AML-193 (cell line): ENCODE measurements at regions not wholly inside any gene's neighbourhood (a gene's known extent, or its start where the extent isn't known, plus 50 kb on each side); places are given as distances from the start of the nearest gene placed in this dataset.

Experiments used
- DNase-seq, 2 experiments: peaks; one replicate each; lab custom pipeline; 2025; lab: John Stamatoyannopoulos, UW

DNA sequence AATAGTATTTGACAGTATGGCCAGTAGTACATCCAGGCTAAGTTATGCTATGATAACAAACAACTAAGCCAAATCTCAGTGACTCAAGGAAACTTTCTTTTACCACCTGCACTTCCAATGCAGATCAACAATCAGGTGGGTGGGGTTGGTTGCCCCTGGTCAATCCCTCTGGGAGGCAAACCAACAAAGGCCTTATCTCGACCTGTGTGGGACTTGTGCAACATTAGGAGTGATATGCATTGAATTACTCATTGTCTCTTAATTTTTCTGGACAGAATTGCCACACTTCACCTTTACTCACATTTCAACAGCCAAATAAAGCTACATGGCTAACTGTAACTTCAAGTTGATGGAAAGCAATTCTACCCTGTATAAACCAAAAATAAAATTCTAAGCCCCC is 1049.3 kb upstream of the CDH2 start:
- no peak for DNase-seq

DNA sequence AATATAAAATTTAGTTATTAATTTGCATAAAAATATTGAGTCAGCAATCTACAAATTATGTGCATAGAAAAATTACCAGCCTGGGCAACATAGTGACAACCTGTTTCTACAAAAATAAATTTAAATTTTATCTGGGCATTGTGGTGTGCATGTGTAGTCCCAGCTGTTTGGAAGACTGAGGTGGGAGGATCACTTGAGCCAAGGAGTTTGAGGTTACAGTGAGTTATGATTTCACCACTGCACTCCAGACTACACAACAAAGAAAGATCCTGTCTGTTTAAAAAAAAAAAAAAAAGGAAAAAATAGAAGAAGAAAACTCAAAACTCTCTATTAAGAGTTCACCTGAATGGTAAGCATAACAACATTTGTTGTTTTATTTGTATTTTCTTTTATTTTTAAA is 1048.4 kb upstream of the CDH2 start:
- no peak for DNase-seq

DNA sequence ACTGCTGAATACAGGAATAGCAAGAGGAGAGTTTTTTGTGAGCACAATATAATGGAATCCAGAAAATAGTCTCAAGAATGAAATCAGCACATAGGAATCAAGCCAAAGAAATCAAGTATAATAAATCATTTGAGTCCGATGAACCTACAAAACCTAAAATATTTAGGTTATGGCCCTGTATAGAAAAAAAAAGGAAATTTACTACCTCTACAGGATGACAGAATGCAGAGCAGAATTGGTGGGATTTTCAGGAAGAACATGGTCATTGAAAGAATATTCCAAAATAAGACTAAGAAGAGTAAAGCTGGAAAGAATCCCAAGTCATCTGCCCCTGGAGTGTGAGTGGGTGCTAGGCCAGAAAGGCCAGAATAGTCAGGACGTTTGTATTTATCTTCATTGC is 1041.2 kb upstream of the CDH2 start:
- DNase-seq = no peak

DNA sequence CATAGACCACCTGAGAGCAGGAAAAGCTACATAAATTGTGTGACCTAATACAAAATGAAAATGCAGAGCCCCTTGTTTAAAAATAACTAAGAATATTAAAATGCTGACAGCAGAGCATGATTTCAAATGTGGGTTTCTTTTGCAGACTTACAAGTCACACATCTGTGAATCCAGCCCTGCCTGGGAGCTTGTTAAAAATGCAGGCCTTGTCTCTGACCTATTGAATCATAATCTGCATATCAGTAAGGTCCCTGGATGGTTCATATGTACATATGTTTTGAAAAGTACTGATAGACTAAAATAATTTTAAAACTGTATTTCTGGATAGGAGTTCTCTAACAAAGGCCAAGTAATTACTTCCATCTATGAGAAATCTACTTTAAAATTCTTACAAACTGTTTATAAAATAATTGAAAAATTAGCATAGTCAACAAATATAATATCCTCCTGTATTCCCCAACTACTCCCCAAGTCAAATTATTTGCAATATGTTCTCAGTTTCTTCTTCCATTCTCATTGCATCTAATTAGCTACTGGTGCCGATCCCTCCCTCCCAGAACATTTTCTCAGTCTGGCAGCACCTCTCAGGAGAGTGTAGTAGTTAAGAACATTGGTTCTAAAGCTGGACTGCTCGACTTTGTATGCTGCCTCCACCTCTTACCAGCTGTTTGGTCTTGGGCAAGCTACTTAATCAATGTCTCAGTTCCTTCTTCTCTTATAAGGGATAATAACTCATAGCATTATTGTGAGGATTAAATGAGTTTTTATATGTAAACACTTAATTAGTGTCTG is 1040.4 kb upstream of the CDH2 start:
- no peak for DNase-seq

DNA sequence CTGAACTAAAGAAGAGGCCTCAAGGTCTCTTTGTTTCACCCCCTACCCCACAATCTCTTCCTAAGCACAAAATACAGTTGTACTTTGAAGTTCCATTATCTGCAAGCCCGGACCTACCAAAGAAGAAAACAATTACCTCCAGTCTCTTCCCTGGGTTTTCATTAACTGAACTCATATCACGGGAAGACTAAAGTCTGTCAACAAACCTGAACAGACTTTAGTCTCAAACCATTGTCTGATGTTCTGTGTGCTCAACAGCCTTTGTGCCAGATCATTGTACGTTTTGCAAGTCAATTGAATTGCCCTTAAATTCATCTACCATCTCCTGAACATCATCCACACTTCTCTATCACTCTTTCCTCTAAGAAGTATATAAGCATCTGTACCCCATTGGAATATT is 1021.9 kb upstream of the CDH2 start:
- no peak for DNase-seq

DNA sequence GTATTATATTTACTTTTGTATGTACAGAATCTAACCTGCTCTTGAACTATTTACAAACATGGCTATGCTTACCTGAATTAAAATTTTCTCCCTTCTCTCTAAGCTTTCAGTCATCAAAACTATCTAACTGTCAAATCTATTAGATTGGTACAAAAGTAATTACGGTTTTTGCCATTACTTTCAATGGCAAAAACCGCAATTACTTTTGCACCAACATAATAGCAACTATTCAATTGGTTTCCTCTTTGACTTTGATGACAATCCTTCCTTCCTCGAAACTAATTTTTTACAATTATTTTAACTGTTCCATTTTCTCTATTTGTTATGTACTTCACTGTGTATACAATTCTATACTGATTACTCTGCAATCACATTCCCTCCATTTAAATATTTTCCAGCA is 1019.4 kb upstream of the CDH2 start:
- DNase-seq = no peak

DNA sequence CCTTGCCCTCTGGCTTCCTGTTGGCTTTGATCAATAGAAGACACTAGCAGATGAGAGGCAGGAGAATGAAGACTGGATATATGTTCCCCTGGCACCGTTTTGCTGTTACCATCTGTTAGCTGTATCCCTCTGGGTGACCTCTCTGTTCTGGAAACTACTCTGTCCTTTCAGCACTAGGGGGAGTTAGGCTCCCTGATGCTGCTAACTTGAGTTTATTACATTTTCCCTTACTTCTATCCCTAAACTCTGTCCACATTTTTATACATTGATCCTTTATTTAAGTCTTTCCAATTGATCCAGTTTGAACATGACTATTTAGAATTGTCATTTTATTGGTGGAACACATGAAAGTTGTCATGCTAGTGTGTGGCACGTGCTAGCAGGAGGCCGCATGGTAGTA is 1014.3 kb upstream of the CDH2 start:
- no peak for DNase-seq

DNA sequence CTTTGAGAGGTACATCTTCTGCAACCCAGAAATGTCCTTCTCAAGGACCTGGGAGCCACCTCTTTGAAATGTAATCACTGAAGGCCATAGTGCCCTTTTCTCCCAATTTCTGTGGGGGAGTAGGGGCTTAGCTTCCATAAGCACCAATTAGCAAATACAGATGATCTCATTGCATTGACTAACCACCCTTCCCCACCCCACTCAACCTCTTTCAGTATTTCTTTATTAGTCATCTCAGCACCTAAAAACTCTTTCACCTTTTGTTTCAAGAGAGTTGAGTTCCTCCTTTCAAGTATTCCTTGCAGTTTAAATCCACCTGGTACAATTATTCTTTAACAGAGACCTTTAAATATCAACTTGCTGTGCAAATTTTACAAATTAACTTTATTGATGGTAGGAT is 1011.8 kb upstream of the CDH2 start:
- no peak for DNase-seq

DNA sequence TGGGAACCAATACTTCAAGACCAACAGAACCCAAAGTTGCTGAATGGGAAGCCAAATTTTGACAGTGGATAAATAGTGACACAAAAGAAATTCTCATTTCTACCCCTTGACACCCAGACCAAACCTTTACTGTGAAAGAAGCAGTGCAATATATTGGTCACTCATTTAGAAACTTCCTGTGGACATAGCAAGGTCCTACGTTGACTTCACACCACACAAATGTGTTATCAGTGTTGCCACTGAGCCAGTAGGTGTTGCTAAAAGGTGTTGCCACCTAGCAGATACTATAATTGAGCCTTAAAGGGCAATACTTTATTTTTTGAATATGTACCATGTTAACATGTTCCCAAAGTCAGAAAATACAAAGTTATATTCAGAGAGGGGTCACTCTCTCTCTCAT is 1008.9 kb upstream of the CDH2 start:
- no peak for DNase-seq

DNA sequence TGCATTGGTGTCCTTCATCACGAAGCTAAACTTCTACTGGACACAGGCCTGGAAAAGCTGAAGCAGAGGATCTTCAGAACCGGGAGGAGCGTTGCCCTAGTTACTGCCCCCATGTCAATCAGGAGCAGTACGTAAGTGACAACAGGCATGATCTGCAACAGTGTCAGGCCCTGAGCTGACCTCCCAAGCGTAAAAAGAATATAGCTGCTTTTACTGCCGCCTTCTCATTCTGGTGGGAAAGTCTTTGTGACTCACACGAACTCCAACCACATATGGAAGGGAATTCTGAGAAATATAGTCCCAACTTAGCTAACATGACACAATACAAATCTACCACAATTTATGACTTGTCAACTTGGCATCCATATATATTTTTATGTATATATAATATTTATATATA is 1007.7 kb upstream of the CDH2 start:
- no peak for DNase-seq

DNA sequence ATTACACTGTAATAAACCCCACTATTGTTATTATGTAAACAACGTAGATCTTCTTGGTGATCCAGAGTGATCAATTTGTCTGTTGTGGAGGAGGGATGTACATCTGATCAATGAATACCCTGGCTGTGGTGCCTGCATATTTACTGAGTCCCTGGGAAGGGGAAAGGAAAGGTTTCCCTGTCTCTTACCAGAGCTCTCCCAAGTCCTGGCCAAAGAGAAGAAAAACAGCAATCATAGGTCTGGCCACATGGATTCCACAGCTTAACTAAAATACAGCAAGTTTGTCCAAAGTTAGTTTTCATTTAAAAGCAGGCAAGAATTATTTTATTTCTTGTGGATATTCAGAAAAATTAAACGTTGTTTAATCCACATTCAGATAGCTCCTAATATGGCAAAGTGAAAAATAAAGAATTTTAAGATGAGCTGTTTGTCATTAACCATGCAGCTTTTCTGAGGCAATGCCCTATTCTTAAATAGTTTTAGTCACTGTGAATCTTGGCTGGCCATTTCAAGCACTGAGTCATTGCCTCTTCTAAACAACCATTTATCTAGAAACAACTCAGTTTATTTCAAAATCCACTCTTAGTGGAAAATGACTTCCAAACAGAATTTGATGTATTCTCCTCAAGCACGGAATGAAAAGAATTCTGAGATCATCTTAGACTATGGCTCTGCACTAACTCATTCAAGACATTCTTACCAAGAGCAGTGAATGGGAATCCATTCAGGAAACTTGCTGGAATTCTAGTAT is 1004.4 kb upstream of the CDH2 start:
- DNase-seq = no peak

DNA sequence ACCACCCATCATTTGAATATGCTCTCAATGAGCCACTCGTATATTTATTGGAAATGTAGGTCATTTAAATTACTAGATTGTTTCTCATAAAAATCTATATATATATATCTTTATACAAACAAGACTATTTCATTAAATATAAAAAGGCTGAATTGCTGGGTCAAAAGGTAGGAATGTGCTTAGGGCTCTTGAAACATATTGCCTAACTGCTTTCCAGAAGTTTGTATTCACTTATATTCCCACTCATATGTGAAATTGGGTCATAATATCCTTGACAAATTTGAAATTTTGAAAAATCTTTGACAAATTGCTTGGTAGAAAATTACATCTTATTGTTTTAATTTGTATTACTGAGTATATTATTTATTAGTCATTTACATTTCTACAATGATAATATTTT is 999.8 kb upstream of the CDH2 start:
- DNase-seq = no peak

DNA sequence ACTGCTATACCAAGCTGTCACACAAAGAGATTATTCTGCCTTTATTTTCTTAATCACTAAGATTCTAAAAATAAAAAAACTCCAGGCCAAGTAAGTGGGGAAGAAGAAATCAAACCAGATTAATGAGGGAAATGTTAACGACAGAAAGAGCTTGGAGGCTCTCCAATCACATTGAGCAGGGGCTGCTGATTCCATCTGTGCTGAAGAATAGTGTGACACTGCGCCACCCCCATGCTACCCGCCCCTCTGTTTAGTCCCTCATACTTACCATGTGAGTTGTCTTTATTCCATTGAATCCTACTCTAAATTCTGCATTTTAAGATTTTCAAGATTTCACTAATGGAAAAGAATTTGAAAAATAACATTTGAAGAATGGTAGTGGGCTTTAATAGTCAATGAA is 998.0 kb upstream of the CDH2 start:
- DNase-seq = no peak

DNA sequence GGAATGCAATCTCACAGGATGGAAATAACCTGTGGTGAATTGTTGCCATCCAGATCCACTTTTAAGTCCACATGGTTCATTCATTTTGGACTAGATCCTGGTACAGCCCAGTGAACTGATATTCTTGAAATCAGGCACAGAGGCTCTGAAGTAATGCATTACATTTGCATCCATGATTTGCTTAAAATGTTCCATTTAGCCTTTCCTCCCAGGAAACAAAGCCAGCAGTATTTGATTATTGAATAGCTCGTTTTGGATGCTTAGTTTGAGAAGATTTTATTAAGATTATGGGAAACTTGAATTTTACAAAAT is 995.8 kb upstream of the CDH2 start:
- no peak for DNase-seq

DNA sequence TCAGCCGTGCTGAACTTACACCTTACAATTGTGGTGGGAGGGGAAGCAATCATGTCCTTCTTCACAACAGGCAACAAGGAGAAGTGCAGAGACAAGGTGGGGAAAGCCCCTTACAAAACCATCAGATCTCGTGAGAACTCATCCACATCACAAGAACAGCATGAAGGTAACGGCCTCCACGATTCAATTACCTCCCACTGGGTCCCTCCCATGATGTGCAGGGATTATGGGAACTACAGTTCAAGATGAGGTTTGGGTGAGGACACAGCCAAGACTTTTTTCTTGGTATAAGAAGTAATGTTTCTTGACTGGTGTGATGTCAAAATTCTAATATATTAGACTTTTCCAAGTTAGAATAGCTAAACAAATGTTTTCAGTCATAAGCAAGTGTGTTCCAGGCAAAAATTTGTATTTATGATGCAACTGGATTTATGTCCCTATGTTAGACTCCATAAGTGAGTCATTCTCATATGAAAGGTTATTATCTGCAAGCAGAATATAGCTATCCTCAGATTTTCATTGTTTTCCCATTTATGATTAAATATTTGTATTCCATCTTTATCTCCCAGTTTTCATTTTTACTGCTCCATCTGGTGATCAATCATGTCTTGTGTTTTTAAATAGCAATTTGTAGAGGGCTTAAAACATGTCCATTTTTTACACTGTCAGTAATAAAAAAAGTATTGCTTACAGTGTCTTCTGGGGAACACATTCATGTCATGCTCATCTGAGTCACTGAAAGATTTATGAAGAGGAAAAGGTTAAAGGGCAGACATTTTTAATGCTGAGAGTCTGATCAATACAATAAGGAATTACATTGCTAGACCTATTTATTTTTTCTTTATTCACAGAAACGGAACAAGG is 995.2 kb upstream of the CDH2 start:
- DNase-seq = no peak

DNA sequence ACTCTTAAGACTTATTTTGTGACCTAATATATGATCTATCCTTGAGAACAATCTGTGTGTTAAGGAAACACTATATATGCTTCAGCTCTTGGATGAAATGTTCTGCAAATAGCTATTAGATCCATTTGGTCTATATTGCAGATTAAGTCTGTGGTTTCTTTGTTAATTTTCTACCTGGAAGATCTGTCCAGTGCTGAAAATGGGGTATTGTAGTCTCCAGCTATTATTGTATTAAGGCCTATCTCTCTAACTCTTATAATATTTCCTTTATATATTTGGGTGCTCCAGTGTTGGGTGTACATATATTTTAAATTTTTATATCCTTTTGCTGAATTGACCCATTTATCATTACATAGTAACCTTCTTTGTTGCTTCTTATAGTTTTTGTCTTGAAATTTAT is 992.7 kb upstream of the CDH2 start:
- no peak for DNase-seq

DNA sequence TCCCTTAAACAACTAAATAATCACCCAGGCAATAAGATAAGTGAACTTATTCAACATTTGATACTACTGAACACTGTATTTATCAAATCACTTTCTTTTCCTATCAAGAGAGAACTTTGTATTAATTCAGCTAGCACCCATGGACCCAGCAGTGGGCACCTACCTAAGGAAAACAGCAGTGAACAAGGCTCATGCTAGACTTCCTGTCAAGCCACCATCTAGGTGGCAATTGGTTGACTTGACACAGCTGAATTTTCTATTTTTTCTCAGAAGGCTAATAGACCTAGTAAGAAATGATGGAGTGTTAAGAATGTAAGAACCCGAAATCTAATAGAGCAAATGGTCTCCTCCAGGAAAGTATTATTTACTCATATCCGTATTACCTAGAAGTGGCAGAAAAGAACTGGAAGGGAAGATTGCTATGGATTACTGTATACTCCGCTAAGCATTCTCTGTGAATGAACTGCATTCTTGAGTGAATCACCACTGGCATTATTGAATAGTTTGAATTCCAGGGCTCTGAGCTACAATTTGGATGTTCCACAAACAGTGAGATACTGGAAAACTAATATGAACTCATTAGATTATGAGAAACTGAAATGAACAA is 988.2 kb upstream of the CDH2 start:
- DNase-seq = no peak

DNA sequence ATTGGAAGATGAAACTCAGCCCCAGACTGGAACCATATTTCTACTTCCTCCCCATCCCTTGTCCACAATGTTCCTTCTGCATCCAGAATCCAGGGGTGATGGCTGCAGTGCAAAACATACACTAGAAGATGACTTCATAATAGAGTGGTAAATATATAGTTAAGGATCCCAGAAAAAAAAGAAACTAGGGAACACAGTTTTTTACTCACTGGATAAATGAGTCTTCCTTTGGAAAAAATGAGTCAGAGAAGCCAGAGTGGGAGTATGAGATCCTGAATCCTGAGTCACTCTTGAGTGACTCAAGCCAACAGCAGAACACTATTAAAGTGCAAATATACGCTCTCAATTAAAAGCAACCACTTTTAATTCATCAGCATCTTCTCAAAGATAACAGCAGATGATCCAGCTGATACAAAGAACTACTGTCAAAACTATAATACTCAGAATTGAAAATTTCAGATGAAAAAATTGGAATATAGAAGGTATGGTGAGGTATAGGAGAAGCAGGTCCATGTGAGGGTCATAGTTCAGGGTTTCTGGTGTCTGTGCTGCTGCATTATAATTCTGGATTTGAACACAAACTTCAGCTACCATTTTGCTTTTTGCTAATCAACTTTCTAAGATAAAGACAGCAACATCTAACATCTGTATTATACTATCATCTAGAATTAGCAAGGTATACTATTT is 987.2 kb upstream of the CDH2 start:
- no peak for DNase-seq

DNA sequence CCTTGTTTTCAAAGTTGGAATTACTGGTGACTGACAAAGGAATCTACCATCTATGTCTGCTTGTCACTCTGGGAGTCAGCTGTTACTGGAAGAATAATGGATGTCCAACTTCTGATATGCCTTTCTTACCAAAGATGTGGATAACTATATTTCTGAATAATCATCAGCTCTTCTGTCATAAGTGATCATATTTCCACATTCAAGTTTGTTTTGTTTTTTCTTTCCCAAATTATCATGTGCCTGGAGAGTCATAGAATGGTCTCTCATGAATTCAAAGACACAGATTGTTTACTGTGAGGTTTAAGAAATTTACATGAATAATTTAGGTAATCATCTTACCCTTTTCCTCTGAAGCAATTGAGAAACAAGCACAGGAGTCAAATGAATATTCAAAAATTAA is 986.7 kb upstream of the CDH2 start:
- no peak for DNase-seq

DNA sequence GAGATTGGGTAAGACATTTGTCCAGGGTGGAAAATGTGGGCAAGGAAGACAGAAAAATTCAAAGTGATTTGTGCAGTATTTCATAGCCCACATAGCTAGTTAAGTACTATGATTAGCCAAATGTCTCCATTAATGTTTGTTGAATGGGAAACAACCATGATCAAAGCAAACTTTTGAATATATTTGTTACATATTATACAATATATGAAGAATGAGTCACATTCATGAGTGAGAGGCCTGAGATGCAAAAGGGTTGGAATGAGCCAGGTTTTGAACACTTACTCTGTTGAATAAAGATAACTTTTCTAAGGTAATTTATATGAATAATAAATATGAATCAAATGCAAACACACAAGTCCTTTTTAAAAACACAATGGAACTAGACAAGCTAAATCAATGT is 984.5 kb upstream of the CDH2 start:
- DNase-seq = no peak

DNA sequence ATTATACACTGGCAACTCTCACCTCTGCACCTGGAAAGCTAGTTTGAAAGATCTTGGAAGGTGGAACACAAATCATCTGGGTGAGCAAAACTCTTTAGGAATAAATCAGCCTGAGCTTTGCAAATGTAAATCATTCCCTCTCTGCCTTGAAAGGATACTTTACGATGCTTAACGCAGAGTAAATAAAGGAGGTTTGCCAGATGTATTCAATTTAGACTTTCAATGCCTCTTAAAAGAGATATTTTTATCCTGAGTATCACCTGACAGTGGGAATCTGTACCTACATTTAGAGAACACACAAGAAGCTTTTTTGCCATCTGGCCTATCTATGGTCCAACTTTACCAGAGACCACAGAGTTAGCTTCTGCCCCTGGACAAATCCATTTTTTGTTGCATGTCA is 983.2 kb upstream of the CDH2 start:
- DNase-seq = no peak

DNA sequence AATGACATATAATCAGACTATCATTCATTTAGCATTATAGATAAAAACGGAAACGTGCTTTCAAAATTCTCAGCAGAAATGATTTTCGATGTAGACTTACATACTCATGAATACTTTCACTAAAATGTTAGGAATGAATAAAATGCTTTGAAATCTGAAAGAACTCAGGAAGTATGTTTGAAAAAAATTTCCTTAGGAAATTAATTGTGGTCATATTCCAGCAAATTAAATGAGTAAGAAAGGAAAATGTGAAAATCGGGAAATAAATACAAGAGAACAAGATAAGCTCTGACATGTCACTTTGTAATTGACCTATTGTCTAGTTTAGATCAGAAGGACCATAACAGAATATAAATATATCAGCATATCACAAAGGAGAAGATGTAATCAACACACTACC is 981.0 kb upstream of the CDH2 start:
- DNase-seq = no peak
